CD4-positive, alpha-beta T cell treated with Interleukin-17A for 1 hour (primary cell): ENCODE measurements at regions not wholly inside any gene's neighbourhood (a gene's known extent, or its start where the extent isn't known, plus 50 kb on each side); places are given as distances from the start of the nearest gene placed in this dataset.

Experiments used
- DNase-seq: peaks from one replicate; pipeline ENCODE4 v3.0.0-alpha.2; 2020

- no peak for DNase-seq
Observed at GRCh38 chr2:120983344-120983743, 247.7 kb downstream of the GLI2 start.

GRCh38 chr2:120984046-120984445 is 248.4 kb downstream of the GLI2 start:
- DNase-seq, result no peak

GRCh38 chr2:120984452-120985173 is 248.9 kb downstream of the GLI2 start:
- DNase-seq, result no peak

- no peak for DNase-seq
Observed at GRCh38 chr2:120985174-120985996, 249.7 kb downstream of the GLI2 start.

GRCh38 chr2:120985997-120986651 is 250.5 kb downstream of the GLI2 start:
- DNase-seq, result no peak

GRCh38 chr2:120986898-120987650 is 251.4 kb downstream of the GLI2 start:
- no peak for DNase-seq

GRCh38 chr2:120988051-120988699 is 252.5 kb downstream of the GLI2 start:
- DNase-seq, result no peak

GRCh38 chr2:120988700-120989511 is 253.2 kb downstream of the GLI2 start:
- no peak for DNase-seq

- DNase-seq, result no peak
Observed at GRCh38 chr2:120989512-120990441, 254.1 kb downstream of the GLI2 start.

- no peak for DNase-seq
Observed at GRCh38 chr2:120990451-120990871, 254.8 kb downstream of the GLI2 start.

GRCh38 chr2:120991441-120991840 is 255.8 kb downstream of the GLI2 start:
- DNase-seq, result no peak

- DNase-seq, result no peak
Observed at GRCh38 chr2:120992791-120993555, 257.3 kb downstream of the GLI2 start.

- no peak for DNase-seq
Observed at GRCh38 chr2:120993661-120994060, 258.0 kb downstream of the GLI2 start.

GRCh38 chr2:120994301-120994995 is 258.8 kb downstream of the GLI2 start:
- DNase-seq, result no peak

GRCh38 chr2:120995152-120995551 is 259.5 kb downstream of the GLI2 start:
- DNase-seq, result no peak

- no peak for DNase-seq
Observed at GRCh38 chr2:120995656-120996190, 260.1 kb downstream of the GLI2 start.

- DNase-seq, result no peak
Observed at GRCh38 chr2:120999377-121000097, 263.9 kb downstream of the GLI2 start.

GRCh38 chr2:121000804-121001203 is 265.1 kb downstream of the GLI2 start:
- no peak for DNase-seq
